ENCODE measurements at regions not wholly inside any gene's neighbourhood (a gene's known extent, or its start where the extent isn't known, plus 50 kb on each side); places are given as distances from the start of the nearest gene placed in this dataset.

DNA sequence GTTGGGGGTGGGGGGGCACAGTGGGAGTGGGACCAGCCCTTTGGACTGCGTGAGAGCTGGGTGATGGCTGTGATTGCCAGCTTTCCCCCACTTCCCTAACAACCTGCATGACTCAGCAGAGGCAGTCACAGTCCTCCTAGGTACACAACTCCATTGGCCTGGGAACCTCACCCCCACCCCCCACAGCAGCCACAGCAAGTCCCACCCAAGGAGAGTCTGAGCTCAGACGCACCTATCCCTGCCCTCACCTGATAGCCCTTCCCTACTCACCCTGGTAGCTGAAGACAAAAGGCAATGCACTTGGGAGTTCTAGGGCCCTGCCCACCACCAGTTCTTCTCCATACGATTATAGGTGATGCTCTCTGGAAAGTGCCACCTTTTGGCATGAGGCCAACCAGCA lies 188.9 kb downstream of the ZNF648 start:
- H3K4me3 ChIP-seq (ENCODE audit: low read depth, low read length), result no peak overlapping the region
- DNase-seq (ENCODE audit: low read depth), result no peak
- no peak for TF ChIP-seq CTCF (conservative IDR thresholded peaks at IDR 0.05; ENCODE audit: low read depth, low read length)

GRCh38 chr1:181863736-181864135 lies 197.8 kb downstream of the ZNF648 start:
- no peak for DNase-seq (ENCODE audit: low read depth)
- H3K4me3 ChIP-seq (ENCODE audit: low read depth, low read length), result no peak overlapping the region
- TF ChIP-seq CTCF (conservative IDR thresholded peaks at IDR 0.05; ENCODE audit: low read depth, low read length), result no peak

DNA sequence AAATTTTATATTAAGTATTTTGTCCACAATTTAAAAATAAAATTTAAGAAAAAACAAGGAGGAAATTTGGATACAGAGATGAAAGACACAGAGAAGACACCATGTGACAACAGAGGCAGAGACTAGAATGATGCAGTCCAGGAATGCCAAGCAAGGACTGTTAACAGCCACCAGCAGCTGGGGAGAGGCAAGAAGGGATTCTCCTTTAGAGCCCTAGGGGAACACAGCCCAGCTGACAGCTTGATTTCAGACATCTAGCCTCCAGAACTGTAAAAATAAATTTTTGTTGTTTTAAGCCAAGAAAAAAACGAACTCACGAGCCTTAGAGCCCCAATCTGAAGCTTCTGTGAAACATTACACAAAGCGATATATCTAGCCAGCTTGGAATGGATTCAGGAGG lies 198.5 kb downstream of the ZNF648 start:
- no peak overlapping the region for H3K4me3 ChIP-seq (ENCODE audit: low read depth, low read length)
- DNase-seq (ENCODE audit: low read depth), result no peak
- TF ChIP-seq CTCF (conservative IDR thresholded peaks at IDR 0.05; ENCODE audit: low read depth, low read length), result no peak

GRCh38 chr1:181858135-181858534 lies 203.4 kb downstream of the ZNF648 start:
- DNase-seq (ENCODE audit: low read depth), result no peak
- H3K4me3 ChIP-seq (ENCODE audit: low read depth, low read length), result no peak overlapping the region
- TF ChIP-seq CTCF (conservative IDR thresholded peaks at IDR 0.05; ENCODE audit: low read depth, low read length), result no peak

All from choroid plexus epithelial cell (primary cell).